Neutrophil (primary cell): ENCODE measurements at regions not wholly inside any gene's neighbourhood (a gene's known extent, or its start where the extent isn't known, plus 50 kb on each side); places are given as distances from the start of the nearest gene placed in this dataset.
"Not testable (repeated sequence)": the region's sequence is repeated elsewhere in the genome, so short reads cannot be mapped to it uniquely, and the experiment has no call there.

Experiments used
- H3K27ac ChIP-seq: fragments of 200-600 bp; sonication (generic); 2 replicates; pipeline ENCODE4 v1.5.1; 2016; ENCODE audit warnings: mild to moderate bottlenecking, moderate library complexity
- H3K27me3 ChIP-seq: fragments of 200-600 bp; sonication (generic); 2 replicates; pipeline ENCODE4 v1.6.0; 2016; ENCODE audit warnings: mild to moderate bottlenecking
- H3K36me3 ChIP-seq: fragments of 200-600 bp; sonication (generic); 2 replicates; pipeline ENCODE4 v1.5.1; 2017
- H3K4me1 ChIP-seq, 2 experiments: fragments of 200-600 bp in 1 of 2; sonication (generic) in 1 of 2; 1 replicate in 1 of 2; 2 replicates in 1 of 2; pipeline versions ENCODE4 v1.5.1 to v1.6.1; 2013 to 2016; ENCODE audit warnings: low read depth in 1 of 2, low read length in 1 of 2, mild to moderate bottlenecking in 1 of 2, moderate library complexity in 1 of 2; ENCODE audit not compliant: control insufficient read depth in 1 of 2, insufficient read depth in 1 of 2
- H3K4me3 ChIP-seq, 2 experiments: fragments of 200-600 bp in 1 of 2; sonication (generic) in 1 of 2; 1 replicate in 1 of 2; 2 replicates in 1 of 2; pipeline ENCODE4 v1.5.1; 2013 to 2016; ENCODE audit warnings: low read depth in 1 of 2, low read length in 1 of 2, mild to moderate bottlenecking in 1 of 2, moderate library complexity in 1 of 2
- H3K9me3 ChIP-seq: fragments of 200-600 bp; sonication (generic); 2 replicates; pipeline ENCODE4 v1.5.1; 2016
- CTCF ChIP-seq: fragments of 200-600 bp; sonication (generic); IDR thresholded peaks from 2 replicates; pipeline ENCODE4 v1.5.1; 2016; ENCODE audit warnings: antibody characterized with exemption

DNA sequence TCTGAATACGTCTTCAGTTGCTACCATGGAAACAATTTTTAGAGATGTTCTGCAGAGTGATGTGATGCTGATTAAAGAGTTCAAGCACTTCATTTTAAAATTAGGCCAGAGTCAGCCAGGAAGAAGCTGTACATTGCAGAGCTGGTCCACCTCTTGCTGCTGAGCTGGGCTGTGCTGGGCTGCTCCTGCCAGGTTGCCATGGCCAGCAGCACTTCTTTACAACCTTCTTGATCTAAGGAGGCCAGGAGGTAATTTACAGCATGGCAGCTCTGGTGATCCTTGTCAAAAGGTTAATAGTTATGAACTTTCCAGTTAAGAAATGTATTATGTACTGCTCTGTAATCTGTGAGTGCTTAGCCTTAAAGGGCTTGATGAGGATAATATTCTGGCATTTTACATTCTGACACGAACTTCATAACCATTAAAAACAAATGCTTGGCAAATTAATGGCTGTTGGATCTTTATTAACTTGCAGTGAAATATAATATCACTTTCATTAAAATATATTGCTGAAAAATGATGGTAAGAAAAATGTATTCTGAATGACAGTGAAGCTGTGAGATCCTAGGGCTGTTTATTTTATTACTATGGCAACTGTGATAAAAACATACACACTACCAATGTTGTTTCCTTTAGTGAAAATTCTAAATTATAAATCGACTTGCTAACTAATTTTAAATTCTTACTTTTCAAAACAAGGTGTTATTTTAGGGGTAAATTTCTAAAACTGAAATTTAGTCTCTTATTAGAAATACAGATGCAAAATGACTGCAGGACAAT, 259.7 kb downstream of the RFPL4B start:
- H3K36me3 ChIP-seq = no peaks in the 10 kb centered on the region
- H3K4me3 ChIP-seq = no peak overlapping the region
- H3K9me3 ChIP-seq = peaks cover 4% of the 10 kb centered on the region
- H3K27me3 ChIP-seq = no peaks in the 10 kb centered on the region
- TF ChIP-seq CTCF = no peak
- H3K27ac ChIP-seq = no peak overlapping the region
- H3K4me1 ChIP-seq = no peaks in the 10 kb centered on the region

GRCh38 chr6:112608925-112609324, 261.8 kb downstream of the RFPL4B start:
- H3K4me3 ChIP-seq, H3K27me3 ChIP-seq, H3K27ac ChIP-seq, H3K4me1 ChIP-seq, H3K36me3 ChIP-seq, H3K9me3 ChIP-seq: not testable (repeated sequence)

DNA sequence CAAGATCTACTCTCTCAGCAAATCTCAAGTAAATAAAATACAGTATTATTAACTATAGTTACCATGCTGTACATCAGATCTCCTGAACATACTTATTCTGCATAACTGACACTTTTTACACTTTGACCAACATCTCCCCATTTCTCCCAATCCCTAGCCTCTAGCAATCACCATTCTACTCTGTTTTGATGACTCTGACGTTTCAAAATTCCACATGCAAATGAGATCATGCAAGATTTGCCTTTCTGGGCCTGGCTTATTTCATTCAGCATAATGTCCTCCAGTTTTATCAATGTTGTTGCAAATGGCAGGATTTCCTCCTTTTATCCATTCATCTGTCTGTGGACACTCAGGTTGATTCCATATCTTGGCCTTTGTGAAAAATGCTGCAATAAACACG, 266.3 kb downstream of the RFPL4B start:
- Histone ChIP-seq H3K9me3 (peaks cover 4% of the 10 kb centered on the region), H3K4me3 (no peak overlapping the region), H3K36me3 (no peaks in the 10 kb centered on the region), H3K27ac (no peak overlapping the region), H3K27me3 (no peaks in the 10 kb centered on the region), H3K4me1 (no peaks in the 10 kb centered on the region)
- no peak for TF ChIP-seq CTCF

DNA sequence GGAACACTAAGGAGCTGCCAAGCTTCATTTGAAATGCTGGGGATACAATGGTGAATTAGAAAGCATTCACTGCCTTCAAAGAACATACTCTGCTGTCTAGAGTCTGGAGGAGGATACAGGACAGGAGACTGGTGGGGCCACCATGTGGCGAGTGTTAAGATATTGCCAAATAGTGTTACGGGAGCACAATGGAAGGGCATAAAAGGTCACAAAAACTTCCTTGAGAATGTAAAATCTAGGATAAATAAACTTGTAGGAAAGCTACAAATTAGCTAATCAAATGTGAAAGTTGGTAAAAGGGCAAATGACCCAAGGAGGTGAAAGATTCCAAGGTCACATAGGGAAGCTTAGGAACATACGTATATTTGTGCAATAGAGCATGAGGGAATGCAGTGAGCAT, 271.7 kb downstream of the RFPL4B start:
- Histone ChIP-seq H3K27ac (no peak overlapping the region), H3K4me3 (no peak overlapping the region), H3K9me3 (no peaks in the 10 kb centered on the region), H3K4me1 (no peaks in the 10 kb centered on the region), H3K27me3 (no peaks in the 10 kb centered on the region), H3K36me3 (no peaks in the 10 kb centered on the region)
- TF ChIP-seq CTCF = no peak

DNA sequence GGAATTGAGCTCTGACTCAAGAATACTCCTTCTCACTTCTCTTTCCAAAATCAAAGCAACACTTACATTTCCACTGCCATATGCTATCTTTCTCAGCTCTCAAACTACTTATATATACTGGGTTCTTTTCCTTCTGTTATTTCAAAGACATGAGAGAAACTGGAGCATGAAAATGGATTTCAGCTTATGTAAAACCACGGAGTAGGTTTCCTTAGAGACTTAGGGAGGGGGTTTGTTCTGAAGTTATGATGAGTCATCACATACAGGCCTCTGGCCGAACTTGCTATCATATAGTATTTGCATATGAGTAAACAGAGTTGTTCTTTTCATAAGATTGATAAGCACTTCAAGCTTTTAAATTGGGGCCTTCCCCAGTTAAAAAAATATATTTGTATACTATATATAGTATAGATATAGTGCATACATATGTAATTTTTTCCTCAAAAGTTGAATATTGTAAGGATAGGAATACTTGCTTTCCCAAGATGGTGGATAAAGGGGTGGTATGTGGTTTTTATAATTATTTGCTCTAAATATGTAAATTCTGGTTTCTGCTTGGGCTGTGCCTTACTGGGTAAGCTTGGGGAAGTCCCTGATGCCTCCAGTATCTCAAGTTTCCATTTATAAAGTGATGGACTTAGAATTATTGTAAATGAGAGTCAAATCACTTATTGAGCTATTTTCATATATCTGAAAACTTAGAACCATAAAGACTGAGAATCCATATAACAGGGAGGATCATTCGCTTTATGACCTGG, 273.9 kb downstream of the RFPL4B start:
- Histone ChIP-seq H3K4me3 (no peak overlapping the region), H3K27ac (no peak overlapping the region), H3K36me3 (no peaks in the 10 kb centered on the region), H3K4me1 (no peaks in the 10 kb centered on the region), H3K27me3 (no peaks in the 10 kb centered on the region), H3K9me3 (no peaks in the 10 kb centered on the region)
- no peak for TF ChIP-seq CTCF

- TF ChIP-seq CTCF = no peak
- no peaks in the 10 kb centered on the region for H3K36me3 ChIP-seq
- no peaks in the 10 kb centered on the region for H3K9me3 ChIP-seq
Measured at GRCh38 chr6:112622036-112622435, 274.9 kb downstream of the RFPL4B start.

More at GRCh38 chr6:112622036-112622435, 274.9 kb downstream of the RFPL4B start:
- no peak overlapping the region for H3K4me3 ChIP-seq
- H3K27ac ChIP-seq = no peak overlapping the region
- H3K4me1 ChIP-seq = no peaks in the 10 kb centered on the region
- no peaks in the 10 kb centered on the region for H3K27me3 ChIP-seq
